Ovary (tissue), 7 donors: ENCODE measurements at regions not wholly inside any gene's neighbourhood (a gene's known extent, or its start where the extent isn't known, plus 50 kb on each side); places are given as distances from the start of the nearest gene placed in this dataset.
A peak's percentile ranks its signal among the peaks of the same experiment; 100 is the strongest.

ENCODE experiments used
- DNase-seq, 5 donors: peaks; one replicate each; pipeline ENCODE4 v3.0.0-alpha.2; 2019 to 2020
- H3K27ac ChIP-seq, 2 donors: fragments of 200-600 bp; one replicate each; pipeline versions ENCODE4 v1.5.1 to v1.8.0; 2019 to 2022
- H3K27me3 ChIP-seq: fragments of 200-600 bp; one replicate; pipeline ENCODE4 v1.8.0; 2022
- H3K36me3 ChIP-seq: fragments of 200-600 bp; sonication (generic); one replicate; pipeline ENCODE4 v1.5.1; 2019
- H3K4me1 ChIP-seq: one replicate; pipeline ENCODE4 v1.8.1; 2013; ENCODE audit warnings: mild to moderate bottlenecking, moderate library complexity; ENCODE audit not compliant: insufficient read depth
- H3K4me3 ChIP-seq: fragments of 200-600 bp; sonication (generic); one replicate; pipeline ENCODE4 v1.5.1; 2017
- H3K9me3 ChIP-seq, 2 donors: fragments of 200-600 bp in 1 of 2; sonication (generic) in 1 of 2; one replicate each; pipeline versions ENCODE4 v1.5.1 to v1.8.1; 2013 to 2019; ENCODE audit warnings: mild to moderate bottlenecking in 1 of 2, moderate library complexity in 1 of 2
- EP300 ChIP-seq: sonication (generic); formaldehyde crosslinking; IDR thresholded peaks from one replicate; pipeline ENCODE4 v1.6.1; 2017; ENCODE audit warnings: antibody characterized with exemption
- POLR2A ChIP-seq: fragments of 450-650 bp; IDR thresholded peaks from one replicate; pipeline ENCODE4 v1.6.1; 2017; ENCODE audit warnings: antibody characterized with exemption, mild to moderate bottlenecking, moderate library complexity
- WGBS, 3 donors: extraction: QIAGEN DNeasy Blood & Tissue Kit in 1 of 3; methylation state at CpG; one replicate each; pipeline versions ENCODE4 v1.1.5 to v1.1.7; 2013 to 2017; 5-methylcytosine and 5-hydroxymethylcytosine counted together
- intact Hi-C, 4 donors: fragments of 100-400 bp; cut with DNase I; formaldehyde crosslinking; loops; one replicate each; pipeline versions ENCODE4 v1.11.0 to v1.15.1; 2022 to 2023
- TF ChIP-seq, protein P1 (sequence below), 3 donors: fragments of 450-650 bp in 2 of 3; fragments of 200-600 bp in 1 of 3; IDR thresholded peaks; one replicate each; pipeline versions ENCODE4 v1.5.1 to v1.8.0; 2016 to 2022; ENCODE audit warnings: antibody characterized with exemption in 3 of 3, mild to moderate bottlenecking in 1 of 3
- donor health status: DM: no; HTN: no; CAD: no; lungs with moderate emphysema.
- donor health status: DM: no; HTN: no; CAD: no.
- donor health status: Bipolar disorder and iron deficiency.
- donor health status: DM: no; HTN: no; CAD: no.
- donor health status: DM: yes; HTN: yes; CAD: no.

DNA sequence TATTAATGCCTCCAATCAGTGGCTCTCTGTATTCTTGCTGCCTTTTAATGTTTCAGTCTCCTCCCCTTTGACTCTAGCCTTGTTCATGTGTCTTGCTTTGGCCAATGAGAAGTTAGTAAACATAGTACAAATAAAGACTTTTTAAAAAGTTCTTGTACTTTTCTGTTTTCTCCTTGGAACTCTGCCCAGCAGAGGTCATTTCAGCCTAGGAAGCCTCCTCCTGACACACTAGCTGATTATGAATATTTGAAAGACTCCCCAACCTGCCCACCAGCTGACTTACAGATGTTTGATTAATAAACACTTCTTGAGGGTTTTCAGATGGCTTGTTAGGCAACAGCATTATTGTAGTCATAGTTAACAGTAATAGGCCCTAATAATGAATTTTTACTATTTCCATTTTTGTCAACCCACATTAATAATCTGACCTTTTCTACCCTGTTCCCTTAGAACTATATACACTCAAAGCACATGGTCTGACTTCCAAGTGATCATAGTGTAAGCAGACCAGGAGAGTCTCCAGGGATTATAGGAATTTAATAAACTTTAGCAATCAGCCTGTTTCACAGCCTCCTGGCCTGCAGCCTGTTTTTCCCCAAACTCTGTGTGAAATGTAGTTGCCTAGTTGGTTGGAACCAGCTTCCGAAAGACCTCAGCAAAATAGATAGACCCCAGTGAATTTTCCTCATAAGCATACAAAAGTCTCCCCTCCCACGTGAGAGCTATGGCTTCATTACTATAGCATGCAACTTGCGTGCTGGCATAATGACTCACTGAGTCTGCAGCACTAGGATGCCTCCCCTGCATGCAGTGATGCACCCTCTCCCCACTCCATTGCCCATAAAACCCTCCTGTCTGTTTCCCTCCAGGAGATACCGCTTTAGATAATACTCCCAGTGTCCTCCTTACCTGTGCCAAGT, 670.7 kb upstream of the ZNF804A start:
- peak in 1 of 5 donors; percentile 31 for DNase-seq
- Histone ChIP-seq H3K27ac (no peak overlapping the region), H3K27me3 (no peaks in the 10 kb centered on the region), H3K36me3 (no peaks in the 10 kb centered on the region), H3K4me1 (no peaks in the 10 kb centered on the region), H3K9me3 (no peaks in the 10 kb centered on the region), H3K4me3 (no peak overlapping the region)
- TF ChIP-seq, protein P1, sequence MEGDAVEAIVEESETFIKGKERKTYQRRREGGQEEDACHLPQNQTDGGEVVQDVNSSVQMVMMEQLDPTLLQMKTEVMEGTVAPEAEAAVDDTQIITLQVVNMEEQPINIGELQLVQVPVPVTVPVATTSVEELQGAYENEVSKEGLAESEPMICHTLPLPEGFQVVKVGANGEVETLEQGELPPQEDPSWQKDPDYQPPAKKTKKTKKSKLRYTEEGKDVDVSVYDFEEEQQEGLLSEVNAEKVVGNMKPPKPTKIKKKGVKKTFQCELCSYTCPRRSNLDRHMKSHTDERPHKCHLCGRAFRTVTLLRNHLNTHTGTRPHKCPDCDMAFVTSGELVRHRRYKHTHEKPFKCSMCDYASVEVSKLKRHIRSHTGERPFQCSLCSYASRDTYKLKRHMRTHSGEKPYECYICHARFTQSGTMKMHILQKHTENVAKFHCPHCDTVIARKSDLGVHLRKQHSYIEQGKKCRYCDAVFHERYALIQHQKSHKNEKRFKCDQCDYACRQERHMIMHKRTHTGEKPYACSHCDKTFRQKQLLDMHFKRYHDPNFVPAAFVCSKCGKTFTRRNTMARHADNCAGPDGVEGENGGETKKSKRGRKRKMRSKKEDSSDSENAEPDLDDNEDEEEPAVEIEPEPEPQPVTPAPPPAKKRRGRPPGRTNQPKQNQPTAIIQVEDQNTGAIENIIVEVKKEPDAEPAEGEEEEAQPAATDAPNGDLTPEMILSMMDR (IDR thresholded peaks at IDR 0.05): no peak
- TF ChIP-seq EP300: no peak
- no peak for TF ChIP-seq POLR2A
- intact Hi-C loops: no loop called here
- WGBS, 3 donors: 34 to 38% (median 35%) methylated on average over 4 of the region's 4 CpGs

DNA sequence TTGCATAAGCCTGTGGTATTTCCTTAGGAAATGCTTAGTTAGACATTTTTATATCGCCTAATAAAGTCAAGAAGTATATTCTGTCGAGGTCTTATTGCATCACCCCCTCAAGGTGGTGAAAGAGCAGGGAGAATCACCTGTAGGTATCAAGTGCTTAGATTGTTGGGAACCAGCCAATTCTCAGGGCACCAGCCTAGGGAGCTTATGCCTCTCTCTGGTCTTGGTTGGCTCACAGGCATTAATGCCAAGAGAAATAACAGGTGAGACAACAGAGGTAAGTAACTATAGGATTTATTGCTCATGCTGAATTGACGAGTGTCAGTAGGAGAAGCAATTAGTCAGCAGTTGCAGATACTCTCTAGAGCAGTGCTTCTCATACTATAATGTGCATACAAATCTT, 663.3 kb upstream of the ZNF804A start:
- Histone ChIP-seq H3K27me3 (no peaks in the 10 kb centered on the region), H3K4me1 (no peaks in the 10 kb centered on the region), H3K4me3 (no peak overlapping the region), H3K9me3 (no peaks in the 10 kb centered on the region), H3K36me3 (no peaks in the 10 kb centered on the region), H3K27ac (no peak overlapping the region)
- intact Hi-C loops: no loop called here
- no peak for DNase-seq
- WGBS, 3 donors: 82 to 90% (median 83%) methylated on average over 3 of the region's 3 CpGs
- TF ChIP-seq POLR2A (no peak), EP300 (no peak)
- TF ChIP-seq, protein P1 (IDR thresholded peaks at IDR 0.05): no peak

DNA sequence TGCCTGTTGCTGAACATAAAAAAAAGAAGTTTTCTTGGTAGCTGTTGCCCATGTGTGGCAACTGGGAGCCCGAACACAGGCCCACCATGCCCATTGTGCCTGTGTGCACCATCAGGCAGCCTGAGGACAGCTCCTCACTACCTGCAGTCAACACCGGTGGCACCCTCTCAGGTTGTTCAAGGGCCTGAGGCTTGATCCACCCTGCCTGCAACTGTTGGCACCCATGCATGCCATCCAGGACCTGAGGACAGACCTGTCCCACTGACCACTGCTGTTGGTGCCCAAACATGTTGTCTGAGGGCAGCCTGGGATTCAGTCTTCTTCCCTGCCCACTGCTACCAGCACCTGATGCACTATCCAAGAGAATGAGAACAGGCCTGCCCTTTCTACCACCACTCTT, 661.1 kb upstream of the ZNF804A start:
- Histone ChIP-seq H3K9me3 (no peaks in the 10 kb centered on the region), H3K36me3 (no peaks in the 10 kb centered on the region), H3K27ac (no peak overlapping the region), H3K27me3 (no peaks in the 10 kb centered on the region), H3K4me3 (no peak overlapping the region), H3K4me1 (no peaks in the 10 kb centered on the region)
- DNase-seq: no peak
- no peak for TF ChIP-seq EP300
- no peak for TF ChIP-seq POLR2A
- TF ChIP-seq, protein P1 (IDR thresholded peaks at IDR 0.05): no peak
- intact Hi-C loops: no loop called here
- WGBS, 3 donors: 84 to 98% (median 87%) methylated on average over 2 of the region's 2 CpGs

DNA sequence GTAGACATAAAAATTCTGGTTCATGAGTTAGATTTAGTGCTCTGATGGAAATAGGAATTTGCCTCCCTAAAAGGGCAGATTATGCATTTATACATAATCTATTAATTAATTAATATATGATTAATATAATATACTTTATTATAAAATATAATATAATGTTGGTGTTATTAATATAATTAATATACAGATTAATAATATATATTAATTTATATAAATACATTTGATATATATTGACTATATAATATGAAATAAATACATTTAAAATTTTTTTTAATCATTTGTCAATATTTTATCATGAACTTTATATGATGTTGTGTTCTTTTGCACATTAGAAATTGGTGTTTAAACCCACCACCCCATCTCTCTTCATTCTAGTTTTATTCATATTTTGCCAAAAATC, 652.1 kb upstream of the ZNF804A start:
- no peak overlapping the region for H3K4me3 ChIP-seq
- intact Hi-C loops: no loop called here
- no peak overlapping the region for H3K27ac ChIP-seq
- no peak for DNase-seq
- no peaks in the 10 kb centered on the region for H3K27me3 ChIP-seq
- no peaks in the 10 kb centered on the region for H3K36me3 ChIP-seq
- H3K9me3 ChIP-seq: no peaks in the 10 kb centered on the region
- no peaks in the 10 kb centered on the region for H3K4me1 ChIP-seq
- no peak for TF ChIP-seq POLR2A
- TF ChIP-seq, protein P1 (IDR thresholded peaks at IDR 0.05): no peak
- TF ChIP-seq EP300: no peak
